SW 1271 (cell line): ENCODE measurements at regions not wholly inside any gene's neighbourhood (a gene's known extent, or its start where the extent isn't known, plus 50 kb on each side); places are given as distances from the start of the nearest gene placed in this dataset.

Experiments used
- DNase-seq, 2 experiments: peaks; one replicate each; lab custom pipeline; 2025; lab: John Stamatoyannopoulos, UW

DNA sequence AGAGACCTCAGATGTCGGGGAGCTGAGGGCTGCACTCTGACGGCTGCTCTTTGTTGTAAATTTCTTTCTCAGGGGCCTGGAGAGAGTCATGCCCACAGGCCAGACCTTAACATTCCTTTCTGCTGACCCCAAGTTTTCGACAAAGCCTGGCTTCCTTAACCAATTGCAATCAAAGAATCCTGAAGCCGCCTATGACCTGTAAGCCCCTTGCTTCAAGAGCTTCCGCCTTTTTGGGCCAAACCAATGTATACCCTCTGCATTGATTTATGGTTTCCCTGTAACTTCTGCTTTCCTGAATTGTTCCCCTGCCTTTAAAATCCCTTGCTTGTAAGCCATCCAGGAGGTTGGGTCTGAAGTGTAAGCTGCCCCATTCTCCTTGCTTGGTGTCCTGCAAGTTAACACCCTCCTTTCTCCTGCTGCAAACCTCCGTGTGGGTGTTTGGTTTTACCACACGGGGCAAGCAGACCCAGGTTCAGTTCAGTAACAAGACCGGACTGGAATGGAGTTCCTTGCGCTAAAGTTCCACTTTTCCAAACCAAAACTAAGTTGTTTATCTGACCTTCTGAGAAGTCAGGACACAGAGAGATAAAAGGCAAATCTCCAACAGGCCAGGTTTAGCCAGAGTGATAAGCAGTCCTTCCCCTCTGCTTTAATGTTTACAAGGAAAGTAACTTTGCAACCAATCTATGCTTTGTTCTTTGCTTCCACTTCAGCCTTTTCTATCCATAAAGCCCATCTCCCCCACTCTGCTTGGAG, 141.6 kb downstream of the KCNJ12 start:
- DNase-seq: no peak

DNA sequence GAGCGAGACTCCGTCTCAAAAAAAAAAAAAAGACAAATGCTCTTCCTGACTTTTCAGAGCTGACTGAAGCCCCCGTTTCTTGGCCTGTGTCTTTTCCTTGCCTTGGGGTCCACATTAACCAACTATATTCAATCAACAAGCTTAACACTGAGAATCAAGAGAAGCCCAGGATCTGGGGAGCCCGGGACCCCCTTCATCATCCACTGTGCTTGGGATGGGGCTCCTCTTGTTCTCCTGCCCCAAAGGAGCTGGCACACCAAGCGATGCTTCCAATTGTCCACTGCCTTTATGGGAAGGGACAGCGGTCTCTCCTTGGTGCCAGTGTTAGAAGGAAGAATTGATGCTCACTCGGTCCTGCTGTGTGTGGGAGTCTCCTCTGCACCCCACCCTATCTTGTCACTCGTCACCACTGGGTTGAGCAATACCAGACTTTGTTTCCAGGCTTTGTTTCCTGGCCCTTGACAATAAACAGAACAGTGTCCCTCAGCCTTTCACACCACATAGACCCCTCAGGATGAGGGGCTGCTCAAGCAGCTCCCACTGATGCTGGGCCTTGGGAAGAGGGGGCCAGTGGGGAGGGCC, 146.7 kb downstream of the KCNJ12 start:
- no peak for DNase-seq

DNA sequence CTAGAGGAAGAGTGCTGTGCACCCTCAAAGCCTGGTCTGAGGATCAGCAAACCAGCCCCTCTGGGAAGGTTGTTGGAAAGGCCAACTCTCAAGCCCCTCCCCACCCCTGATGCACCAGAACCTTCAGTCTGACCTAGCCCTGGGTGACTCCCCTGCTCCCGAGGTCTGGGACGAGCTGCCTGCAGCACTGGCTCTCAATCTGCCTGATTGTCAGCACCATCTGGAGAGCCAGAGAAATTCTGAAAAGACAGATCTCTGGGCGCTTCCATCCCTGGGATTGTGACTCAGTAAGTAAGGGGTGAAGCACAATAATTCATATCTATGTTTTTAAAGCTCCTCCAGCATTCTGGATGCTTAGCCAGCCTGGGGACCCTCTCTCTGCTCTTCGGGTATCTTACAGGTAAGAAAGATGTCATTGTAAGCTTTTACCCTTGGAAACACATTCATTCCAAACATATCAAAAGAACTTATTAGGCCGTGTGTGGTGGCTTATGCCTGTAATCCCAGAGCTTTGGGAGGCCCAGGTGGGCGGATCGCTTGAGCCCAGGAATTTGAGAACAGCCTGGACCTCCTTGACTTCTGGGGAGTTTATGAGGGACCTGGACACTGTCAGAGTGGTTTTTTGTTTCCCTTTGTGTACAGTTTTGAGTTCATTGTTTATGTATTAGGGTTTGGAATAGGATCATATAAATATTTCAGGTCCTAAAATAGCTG, 147.5 kb downstream of the KCNJ12 start:
- DNase-seq: no peak

DNA sequence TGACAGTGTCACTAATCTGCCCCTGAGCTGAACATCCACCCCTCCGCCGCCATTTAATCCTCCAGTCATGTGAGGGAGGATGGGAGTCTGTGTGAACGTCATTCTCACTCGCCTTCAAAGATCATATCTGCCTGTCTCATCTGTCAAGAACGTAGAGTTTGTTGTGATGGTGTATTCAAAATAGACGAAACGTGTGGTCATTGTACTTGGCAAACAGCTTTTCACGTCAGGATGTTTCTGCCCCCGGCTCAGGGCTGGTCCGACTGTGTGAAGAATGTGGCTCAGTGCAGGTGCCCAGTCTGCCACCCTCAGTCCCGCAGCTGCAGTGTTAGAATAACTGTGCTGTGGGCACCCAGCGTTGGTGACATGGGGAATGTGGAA, 148.0 kb downstream of the KCNJ12 start:
- DNase-seq: no peak

DNA sequence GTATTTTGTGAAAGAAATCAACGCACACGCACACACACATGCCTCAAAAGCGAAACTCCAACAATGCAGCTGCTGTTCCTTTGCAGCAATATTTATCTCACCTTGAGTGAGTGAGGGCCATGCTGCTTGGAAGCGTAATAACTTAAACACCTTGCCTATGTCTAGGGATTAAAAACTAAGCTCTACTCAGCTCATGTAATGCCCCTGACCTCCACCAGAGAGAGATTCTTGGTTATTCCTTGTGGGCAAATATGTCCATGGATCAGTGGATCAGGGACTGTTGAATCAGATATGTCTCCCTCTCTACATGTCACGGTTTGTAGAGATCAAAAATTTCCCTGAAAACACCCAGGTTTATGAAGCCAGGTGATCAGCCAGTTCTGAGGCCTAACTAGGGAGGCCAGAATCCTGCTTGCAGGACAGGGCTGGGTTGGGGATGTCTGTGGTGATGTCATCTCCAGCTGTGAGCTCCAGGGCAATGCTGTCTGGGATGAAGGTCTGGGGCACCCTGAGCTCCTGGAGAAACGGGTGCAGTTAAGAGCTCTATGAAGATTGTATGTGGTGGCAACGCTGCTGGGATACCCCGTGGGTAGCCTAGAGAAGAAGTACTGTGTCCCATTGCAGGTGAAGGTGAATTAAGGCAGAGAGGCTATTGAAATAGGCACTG, 149.4 kb downstream of the KCNJ12 start:
- DNase-seq: no peak

DNA sequence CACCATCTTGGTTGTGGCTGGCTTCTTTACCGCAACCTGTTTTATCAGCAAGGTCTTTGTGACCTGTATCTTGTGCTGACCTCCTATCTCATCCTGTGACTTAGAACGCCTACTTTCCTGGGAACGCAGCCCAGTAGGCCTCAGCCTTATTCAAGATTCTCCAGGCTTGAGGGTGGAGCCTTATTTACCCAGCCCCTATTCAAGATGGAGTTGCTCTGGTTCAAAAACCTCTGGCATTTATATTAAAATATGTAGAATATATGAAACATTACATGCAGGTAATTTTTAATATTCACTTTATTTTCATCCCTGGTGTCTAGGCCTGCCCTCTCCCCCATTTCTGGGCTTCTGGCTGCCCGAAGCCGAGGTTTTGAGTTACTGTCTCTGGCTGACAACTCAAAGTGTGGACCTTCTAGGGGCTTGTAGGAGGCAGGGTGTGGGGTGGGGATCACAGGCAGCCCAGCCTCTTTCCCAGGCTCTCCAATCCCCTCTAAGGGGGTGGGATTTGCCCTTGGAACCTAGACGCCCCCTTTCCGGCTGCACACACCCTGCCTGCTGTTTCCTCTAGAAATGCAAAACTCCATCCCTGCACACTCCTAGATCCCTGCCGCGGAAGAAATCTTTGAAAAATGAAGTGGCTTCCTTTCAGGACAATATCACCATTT, 152.0 kb downstream of the KCNJ12 start:
- no peak for DNase-seq

DNA sequence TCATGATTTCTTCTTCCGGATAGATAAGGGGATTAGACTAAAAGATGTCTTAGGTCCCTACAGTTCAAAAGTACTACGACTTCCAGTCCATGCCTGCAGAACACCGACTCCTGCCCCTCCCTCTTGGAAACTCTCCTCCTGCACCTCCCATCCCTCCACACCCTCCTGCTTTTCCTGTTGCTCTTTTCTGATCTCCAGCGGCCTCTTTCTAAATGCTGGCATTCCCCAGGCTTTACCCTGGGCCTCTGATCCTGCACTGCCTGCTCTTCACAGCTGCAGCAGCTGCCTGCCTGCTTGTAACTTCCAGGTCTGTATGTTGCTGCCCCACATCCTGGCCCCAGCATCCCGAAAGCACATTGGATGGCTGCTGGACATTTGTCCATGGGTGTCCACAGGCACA, 154.2 kb downstream of the KCNJ12 start:
- no peak for DNase-seq

DNA sequence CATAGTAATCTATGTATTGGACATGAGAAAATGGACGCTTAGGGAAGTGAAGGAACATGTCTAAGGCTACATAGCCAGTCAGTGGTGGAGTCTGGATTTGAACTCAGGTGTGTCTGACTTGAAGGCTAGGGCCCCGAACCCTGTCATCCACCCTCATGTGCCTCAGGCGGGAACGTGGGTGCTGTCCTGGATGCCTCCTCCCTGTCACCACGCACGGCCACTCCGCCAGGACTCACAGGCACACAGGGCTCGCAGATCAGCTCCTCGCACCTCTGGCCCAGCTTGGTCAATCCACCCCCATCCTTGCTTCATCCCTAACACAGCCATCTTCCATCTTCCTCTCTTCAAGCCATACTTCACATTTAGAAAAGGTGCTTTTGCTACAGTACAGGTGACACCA, 154.7 kb downstream of the KCNJ12 start:
- no peak for DNase-seq

DNA sequence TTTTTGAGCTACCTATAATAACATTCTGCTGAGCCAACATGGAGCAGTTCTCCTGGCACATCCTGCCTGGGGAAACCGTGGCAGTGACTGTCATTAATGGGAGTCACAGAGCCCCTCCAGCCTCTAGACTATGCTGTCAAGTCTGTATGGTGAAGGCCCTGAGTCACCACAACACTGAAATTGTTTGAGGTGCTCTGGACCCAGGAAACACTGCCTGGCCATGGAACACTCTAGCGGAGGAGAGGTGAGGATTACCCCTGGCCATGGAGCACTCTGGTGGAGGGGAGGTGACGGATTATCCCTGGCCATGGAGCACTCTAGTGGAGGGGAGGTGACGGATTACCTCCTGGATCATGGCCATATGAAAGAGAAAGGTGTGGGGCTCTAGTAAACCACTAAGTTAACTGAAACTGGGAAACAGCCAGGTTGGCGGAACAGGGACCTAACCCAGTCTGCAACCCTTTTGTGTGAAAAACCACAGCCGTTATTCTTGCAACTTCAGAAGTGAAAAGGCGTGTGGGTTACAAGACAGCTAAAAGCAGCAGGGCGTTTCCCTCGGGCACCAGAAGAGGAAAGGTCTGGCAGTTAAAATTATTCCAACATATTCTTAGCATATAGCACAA, 156.7 kb downstream of the KCNJ12 start:
- no peak for DNase-seq

DNA sequence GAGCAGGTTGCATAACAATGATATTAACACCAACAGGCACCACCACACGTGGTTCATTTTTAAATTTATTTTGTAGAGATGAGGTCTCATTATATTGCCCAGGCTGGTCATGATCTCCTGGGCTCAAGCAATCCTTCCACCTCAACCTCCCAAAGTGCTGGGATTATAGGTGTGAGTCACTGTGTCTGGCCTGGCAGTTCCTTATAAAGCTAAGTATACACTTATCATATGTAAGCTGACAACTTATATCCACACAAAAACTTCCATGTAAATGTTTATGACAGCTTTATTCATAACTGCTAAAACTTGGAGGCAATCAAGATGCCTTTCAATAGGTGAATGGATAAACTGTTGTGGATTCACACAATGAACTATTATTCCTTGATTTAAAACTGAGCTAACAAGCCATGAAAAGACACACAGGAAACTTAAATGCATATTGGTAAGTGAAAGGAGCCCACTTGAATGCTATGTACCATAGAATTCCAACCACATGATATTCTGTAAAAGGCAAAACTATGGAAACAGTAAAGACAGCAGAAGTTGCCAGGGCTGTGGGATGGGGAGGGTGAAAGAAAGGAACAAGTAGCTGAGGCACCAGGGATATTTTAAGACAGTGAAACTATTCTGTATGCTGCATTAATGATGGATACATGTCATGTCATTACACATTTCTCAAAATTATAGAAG, 156.5 kb upstream of the KCNJ18 start:
- DNase-seq: no peak

DNA sequence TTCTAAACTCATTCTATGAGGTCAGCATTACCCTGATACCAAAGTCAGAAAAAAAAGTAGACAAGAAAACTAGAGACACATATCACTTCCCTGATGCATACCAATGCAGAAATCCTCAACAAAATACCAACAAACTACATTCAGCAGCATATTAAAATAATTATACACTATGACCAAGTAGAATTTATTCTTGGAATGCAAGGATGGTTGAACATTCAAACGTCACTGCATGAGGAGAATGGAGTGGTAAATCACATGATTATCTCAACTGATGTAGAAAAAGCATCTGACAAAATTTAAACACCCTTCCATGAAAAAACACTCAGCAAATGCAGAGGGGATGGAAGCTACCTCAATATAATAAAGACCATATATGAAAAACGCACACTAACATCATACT, 155.0 kb upstream of the KCNJ18 start:
- no peak for DNase-seq

DNA sequence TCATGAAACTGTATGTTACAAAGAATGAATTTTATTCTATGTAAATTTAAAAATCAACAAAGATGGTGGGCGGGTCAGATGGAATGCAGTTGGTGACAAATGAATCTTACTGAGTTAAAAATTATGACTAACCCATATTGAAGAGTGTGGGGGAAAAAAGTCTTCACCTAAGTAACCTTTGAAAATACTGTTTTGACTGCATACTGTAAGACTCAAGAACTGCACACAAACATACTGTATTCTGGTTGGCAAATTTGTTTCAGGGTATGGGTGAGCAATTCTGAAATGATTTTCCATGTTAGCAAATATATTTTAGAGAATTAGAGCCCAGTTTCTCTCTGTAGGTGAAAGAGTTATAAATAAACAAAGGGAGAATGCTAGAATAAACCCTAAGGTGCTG, 153.7 kb upstream of the KCNJ18 start:
- no peak for DNase-seq

DNA sequence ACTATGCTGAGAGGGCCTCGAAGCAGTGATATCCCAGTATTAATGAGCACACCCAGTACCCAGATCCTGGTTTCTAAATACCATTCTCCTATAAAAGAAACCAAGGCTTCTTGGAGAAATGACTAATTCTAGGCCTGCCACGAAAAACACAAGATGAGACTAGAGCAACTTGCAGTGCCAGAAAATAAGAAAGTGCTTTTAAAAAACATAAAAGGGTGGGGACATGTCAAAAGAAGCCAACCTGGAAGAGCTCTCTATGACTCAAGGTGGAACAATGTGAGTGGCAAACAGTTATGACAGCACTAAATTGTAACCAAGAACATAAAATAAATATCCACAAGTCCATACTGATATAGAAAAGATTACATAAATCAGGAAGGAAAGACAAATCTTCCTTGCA, 153.2 kb upstream of the KCNJ18 start:
- DNase-seq: peak in 1 of 2 experiments; percentile 12

DNA sequence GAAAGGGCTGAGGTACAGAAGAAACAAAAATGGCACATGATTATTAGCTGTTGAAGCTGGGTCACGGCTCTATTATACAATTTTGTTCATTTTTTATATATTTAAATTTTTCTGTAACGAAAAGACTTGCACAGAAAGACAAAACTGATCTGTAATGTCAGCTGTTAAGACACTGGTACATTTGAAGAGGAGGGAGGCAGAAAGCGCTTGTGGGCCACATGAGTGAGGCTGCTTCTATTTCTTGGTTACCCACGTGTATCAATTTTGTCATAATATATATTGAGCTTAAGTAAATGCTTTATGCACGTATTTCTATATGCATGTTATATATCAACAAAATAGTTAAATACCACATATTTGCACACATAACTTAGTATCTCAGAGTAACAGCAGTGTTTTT, 151.8 kb upstream of the KCNJ18 start:
- no peak for DNase-seq

DNA sequence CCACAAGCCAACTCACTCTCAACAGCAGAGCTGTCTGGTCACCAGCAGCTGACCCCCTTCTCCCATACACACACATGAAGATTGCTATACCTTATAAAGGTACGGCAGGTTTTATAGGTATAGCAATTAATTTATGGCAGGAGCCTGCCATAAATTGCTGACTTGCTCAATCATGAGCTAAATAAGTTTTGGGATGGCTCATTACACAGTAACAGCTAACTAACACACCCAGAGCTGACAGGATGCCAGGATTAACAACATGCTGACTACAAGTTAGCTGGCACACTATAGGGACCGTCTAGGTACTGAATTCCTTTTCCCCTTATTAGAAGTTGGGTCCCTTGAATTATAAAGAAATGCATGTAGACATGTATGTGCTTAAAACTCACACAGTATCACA, 150.3 kb upstream of the KCNJ18 start:
- DNase-seq: no peak

DNA sequence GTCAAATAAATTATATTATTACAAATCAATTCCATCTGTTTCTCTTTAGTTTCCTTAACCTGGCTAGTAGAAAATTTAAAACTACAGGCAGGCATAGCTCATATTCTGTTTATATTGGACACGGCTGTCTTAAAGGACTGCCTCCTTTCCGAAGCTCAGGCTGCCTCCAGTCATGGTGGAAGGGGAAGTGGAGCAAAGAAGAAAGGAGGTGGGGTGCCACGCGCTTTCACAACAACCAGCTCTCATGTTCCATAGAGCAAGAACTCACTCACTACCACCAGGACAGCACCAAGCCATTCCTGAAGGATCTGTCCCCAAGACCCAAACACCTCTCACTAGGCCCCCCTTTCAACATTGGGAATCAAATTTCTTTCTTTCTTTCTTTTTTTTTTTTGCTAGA, 149.3 kb upstream of the KCNJ18 start:
- DNase-seq: no peak

DNA sequence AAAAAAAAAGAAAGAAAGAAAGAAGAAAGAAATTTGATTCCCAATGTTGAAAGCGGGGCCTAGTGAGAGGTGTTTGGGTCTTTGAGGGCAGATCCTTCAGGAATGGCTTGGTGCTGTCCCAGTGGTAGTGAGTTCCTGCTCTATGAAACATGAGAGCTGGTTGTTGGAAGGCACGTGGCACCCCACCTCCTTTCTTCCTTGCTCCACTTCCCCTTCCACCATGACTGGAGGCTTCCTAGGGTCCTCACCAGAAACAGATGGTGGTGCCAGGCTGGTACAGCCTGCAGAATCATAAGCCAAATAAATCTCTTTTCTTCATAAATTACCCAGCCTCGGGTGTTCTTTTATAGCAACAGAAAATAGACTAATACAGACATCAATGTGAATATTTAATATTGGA, 147.3 kb upstream of the KCNJ18 start:
- no peak for DNase-seq

DNA sequence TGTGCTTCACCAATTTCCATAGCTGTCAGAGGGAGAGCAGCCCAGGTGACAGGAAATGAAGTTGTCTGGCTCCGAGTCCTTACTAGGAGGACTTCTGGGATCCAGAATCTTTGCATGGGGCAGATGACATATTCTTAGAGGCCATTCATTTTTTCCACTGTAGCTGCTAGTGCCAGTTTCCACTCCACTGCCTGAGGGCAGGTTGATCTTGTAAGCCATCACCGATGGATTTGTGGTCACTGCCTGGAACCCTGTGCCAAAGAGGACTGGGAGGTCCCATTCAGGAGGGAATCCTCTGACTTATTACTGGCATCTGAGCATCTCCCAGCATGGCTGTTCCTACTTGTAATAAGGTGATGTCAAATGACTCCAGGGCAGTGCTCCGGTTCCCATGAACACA, 144.1 kb upstream of the KCNJ18 start:
- DNase-seq: no peak

DNA sequence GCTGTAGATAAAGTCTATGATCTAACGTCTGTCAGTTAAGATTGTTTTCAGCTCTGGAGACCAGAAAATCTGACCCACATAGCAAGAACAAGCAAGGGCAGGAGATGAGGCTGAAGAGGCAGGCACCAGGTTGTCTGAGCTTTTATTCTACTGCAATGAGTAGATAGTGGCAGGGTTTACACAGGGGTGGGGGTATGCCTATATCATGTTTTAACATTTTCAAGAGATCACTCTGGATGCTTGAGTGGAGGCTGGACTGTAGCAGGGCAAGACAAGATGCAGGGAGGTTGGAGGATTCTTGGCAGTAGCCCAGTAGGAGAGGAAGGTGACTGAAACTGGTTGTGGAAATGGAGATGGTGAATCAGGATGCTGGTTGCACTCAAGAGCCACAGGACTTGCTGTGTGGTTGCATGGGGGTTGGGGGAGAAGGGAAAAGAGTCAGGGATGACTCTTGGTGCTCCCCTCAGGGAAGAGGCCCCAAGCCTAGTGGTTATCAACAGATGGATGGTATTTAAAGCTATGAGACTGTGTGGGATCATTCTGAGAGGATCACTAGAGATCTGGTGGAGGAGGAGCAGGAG, 143.1 kb upstream of the KCNJ18 start:
- DNase-seq: no peak

DNA sequence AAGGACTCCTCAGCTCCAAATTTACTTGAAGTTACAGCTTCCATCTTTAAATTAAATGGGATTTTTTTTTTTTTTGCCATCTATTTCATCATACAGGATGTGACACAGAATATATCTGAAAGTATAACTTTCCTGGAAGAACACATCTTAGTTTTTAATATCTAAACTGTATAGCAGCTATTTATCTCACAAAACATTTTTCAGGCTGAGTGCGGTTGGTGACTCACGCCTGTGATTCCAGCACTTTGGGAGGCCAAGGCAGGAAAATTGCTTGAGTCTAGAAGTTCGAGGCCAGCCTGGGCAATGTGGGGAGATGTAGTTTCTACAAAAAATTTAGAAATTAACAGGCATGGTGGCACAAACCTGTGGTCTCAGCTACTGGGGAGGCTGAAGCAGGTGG, 142.3 kb upstream of the KCNJ18 start:
- DNase-seq: peak in 1 of 2 experiments; percentile 17
